Effector memory CD8-positive, alpha-beta T cell (primary cell): ENCODE measurements at regions not wholly inside any gene's neighbourhood (a gene's known extent, or its start where the extent isn't known, plus 50 kb on each side); places are given as distances from the start of the nearest gene placed in this dataset.
"Not testable (repeated sequence)": the region's sequence is repeated elsewhere in the genome, so short reads cannot be mapped to it uniquely, and the experiment has no call there.

Source experiments
- ATAC-seq: fragments of 150-1000 bp; cut with Tn5 transposase; replicated peaks from 2 replicates; pipeline ENCODE4 v1.10.0; 2021; ENCODE audit warnings: mild to moderate bottlenecking, moderate library complexity
- DNase-seq, 3 experiments: peaks; one replicate each; pipeline ENCODE4 v3.0.0; 2021
- H3K27ac Mint-ChIP-seq, 2 donors: one replicate each; pipeline ENCODE4 v1.8.0; 2022; ENCODE audit warnings: mild to moderate bottlenecking in 2 of 2, mixed read lengths in 2 of 2, moderate library complexity in 2 of 2
- H3K27me3 Mint-ChIP-seq, 2 donors: one replicate each; pipeline ENCODE4 v1.8.0; 2022; ENCODE audit warnings: mixed read lengths in 2 of 2
- H3K36me3 Mint-ChIP-seq: one replicate; pipeline ENCODE4 v1.8.0; 2022; ENCODE audit warnings: mild to moderate bottlenecking, moderate library complexity, mixed read lengths; ENCODE audit not compliant: insufficient read depth
- H3K4me1 Mint-ChIP-seq, 2 donors: one replicate each; pipeline ENCODE4 v1.8.0; 2022; ENCODE audit warnings: low read depth in 2 of 2, mixed read lengths in 2 of 2
- H3K4me3 Mint-ChIP-seq, 2 donors: one replicate each; pipeline ENCODE4 v1.8.0; 2022; ENCODE audit warnings: mild to moderate bottlenecking in 2 of 2, mixed read lengths in 2 of 2, moderate library complexity in 2 of 2
- H3K9me3 Mint-ChIP-seq, 2 donors: one replicate each; pipeline ENCODE4 v1.8.0; 2022; ENCODE audit warnings: mixed read lengths in 2 of 2

DNA sequence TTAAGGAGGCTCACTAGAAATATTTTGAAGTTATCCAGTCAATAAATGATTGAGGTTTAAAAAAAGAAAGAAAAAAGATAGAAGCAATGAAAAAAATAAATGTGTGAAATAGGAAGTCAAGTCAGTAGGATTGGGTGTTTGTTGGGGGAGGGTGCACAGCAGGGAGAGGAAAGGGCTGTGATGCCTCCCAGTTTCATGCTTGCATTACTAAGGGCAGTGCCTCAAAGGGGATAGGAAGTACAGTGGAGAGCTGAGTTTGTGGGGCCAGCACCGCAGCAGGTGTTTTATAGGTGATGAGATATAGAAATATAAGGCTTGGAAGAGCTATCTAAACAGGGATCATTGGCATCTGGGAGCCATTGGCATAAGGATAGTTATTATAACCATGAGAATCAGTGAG, 919.2 kb downstream of the STIM2 start:
- Mint-ChIP-seq H3K9me3 (peaks cover 13 to 15% of the 10 kb centered on the region in 2 donors), H3K27me3 (no peaks in the 10 kb centered on the region), H3K4me3 (no peak overlapping the region), H3K36me3 (no peaks in the 10 kb centered on the region), H3K27ac (no peak overlapping the region), H3K4me1 (no peaks in the 10 kb centered on the region)
- ATAC-seq (no peak), DNase-seq (no peak)

DNA sequence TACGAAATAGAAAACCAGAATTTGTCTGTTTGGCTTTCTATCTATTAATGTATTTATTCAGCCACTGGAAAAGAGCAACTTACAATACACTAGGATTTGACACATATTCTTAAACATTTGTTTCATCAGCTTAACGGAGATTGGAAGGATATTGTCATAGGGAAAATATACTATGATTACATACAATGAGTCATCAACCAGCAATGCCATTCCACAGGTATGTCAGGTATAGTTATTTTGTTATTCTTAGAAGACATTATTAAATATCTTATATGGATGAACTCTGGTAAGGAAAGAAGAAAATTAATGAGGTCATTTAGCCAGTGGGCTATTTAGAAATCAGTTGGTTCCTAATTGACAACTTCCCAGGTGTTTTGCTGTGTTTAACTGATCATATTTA, 926.6 kb downstream of the STIM2 start:
- H3K4me3 Mint-ChIP-seq, result no peak overlapping the region
- no peak for ATAC-seq
- DNase-seq, result no peak
- H3K4me1 Mint-ChIP-seq, result no peaks in the 10 kb centered on the region
- peaks cover 6 to 15% of the 10 kb centered on the region in 2 donors for H3K9me3 Mint-ChIP-seq
- no peak overlapping the region for H3K27ac Mint-ChIP-seq
- no peaks in the 10 kb centered on the region for H3K27me3 Mint-ChIP-seq
- no peaks in the 10 kb centered on the region for H3K36me3 Mint-ChIP-seq

DNA sequence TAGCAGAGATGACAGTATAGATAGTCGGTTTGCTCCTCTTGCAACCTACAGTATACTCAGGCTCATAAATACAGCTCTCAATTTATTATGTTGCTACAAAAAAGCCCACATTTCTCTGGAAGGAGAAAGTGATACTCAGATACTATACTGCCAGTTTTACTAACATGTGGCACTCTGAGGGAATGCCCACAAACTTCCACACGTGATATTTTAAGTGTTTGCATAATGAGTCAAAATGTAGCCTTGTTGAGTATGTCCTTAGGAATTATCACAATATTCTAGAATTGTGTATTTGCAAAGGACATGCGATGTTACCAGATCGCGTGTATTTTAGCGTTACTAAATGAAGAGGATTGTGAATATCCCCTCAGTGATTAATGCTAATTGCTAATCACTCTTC, 929.1 kb downstream of the STIM2 start:
- H3K27ac Mint-ChIP-seq, result no peak overlapping the region

DNA sequence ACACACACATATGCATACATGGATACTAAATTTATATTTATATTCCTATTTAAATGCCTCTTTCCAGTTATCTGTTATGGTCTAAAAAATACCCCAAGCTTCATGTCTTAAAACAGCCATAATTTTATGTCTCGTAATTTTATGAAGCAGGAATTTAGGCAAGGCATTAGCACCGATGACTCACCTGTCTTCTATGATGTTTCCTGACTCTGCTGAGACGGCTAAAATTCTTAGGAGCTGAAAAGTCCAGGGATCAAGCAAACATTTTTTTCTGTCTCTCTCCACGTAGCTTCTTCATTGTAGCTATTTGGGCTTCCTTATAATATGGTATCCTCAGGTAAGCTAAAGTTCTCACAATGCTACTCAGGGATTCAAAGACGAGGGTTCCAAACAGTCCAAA, 930.3 kb downstream of the STIM2 start:
- ATAC-seq (no peak), DNase-seq (no peak)
- Mint-ChIP-seq H3K4me3 (no peak overlapping the region), H3K9me3 (peaks cover 3 to 7% of the 10 kb centered on the region in 2 donors), H3K4me1 (no peaks in the 10 kb centered on the region), H3K36me3 (no peaks in the 10 kb centered on the region), H3K27me3 (no peaks in the 10 kb centered on the region), H3K27ac (no peak overlapping the region)

More for the DNA sequence above, 929.1 kb downstream of the STIM2 start:
- Mint-ChIP-seq H3K9me3 (peaks cover 3 to 7% of the 10 kb centered on the region in 2 donors), H3K36me3 (no peaks in the 10 kb centered on the region), H3K4me1 (no peaks in the 10 kb centered on the region), H3K4me3 (no peak overlapping the region), H3K27me3 (no peaks in the 10 kb centered on the region)
- ATAC-seq (no peak), DNase-seq (no peak)

DNA sequence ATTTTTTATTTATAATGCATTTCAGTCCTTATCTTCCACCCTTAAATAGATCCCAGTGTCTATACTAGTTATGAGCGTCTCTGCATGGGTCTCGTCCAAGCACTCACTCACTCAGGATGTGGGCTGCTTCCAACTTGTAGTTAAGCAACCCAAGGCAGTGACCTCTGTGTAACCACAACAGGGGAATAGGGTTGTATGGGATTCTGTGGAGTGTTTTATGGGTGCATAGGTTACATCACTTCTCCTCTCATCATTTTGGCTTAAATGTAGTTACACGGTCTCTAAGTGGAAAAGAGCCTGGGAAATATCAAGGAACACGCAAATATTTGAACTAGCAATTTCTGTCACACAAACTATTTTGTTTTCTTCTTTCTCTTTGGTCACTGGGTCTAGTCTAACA, 931.0 kb downstream of the STIM2 start:
- DNase-seq, result no peak
- Mint-ChIP-seq H3K27ac (no peak overlapping the region), H3K36me3 (no peaks in the 10 kb centered on the region), H3K4me3 (no peak overlapping the region), H3K9me3 (peaks cover 0 to 7% of the 10 kb centered on the region in 2 donors), H3K27me3 (no peaks in the 10 kb centered on the region), H3K4me1 (no peaks in the 10 kb centered on the region)
- no peak for ATAC-seq

DNA sequence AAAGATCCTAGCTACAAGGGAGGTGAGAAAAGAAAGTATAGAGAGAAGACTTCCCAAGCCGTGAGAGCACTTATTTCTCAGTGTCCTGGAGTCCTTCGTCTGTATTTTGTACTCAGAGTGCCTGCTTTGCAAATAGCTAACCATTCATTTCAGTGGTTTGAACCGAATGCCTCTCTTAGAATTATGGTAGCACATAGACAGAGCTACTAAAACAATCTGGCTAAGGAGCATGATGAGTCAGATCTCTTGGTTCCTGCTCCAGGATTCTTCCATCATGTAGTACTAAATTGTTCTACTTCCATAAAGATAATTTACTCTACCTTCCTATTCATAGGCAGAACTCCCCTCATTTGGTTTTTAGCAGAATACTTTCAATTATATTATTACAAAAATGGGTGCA, 946.6 kb downstream of the STIM2 start:
- Mint-ChIP-seq H3K9me3 (peaks cover 9 to 13% of the 10 kb centered on the region in 2 donors), H3K4me3 (no peak overlapping the region), H3K27ac (no peak overlapping the region), H3K36me3 (no peaks in the 10 kb centered on the region), H3K4me1 (no peaks in the 10 kb centered on the region), H3K27me3 (no peaks in the 10 kb centered on the region)
- no peak for DNase-seq
- no peak for ATAC-seq

DNA sequence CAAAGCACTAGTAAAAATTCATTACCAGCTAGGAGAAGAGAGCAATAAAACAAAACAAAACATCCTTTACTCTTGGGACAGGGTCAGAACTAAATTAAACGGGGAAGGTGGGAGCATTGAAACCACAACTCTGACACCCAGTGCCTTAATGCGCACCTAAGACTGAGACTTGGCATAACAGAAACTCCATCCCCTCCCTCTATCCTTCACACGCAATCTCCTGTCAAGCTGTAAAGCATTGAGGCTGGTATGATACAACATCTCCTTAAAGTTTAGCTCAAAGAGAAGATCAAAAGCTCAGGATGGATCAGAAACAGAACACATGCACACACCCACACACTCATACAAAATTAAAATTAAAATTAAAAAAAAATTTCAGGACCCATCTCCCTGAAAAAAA, 951.3 kb downstream of the STIM2 start:
- H3K27ac Mint-ChIP-seq, result no peak overlapping the region
- H3K27me3 Mint-ChIP-seq, result no peaks in the 10 kb centered on the region
- no peaks in the 10 kb centered on the region for H3K4me1 Mint-ChIP-seq
- DNase-seq (no peak), ATAC-seq (no peak)
- peaks cover 12 to 25% of the 10 kb centered on the region in 2 donors for H3K9me3 Mint-ChIP-seq
- no peak overlapping the region for H3K4me3 Mint-ChIP-seq
- H3K36me3 Mint-ChIP-seq, result no peaks in the 10 kb centered on the region

DNA sequence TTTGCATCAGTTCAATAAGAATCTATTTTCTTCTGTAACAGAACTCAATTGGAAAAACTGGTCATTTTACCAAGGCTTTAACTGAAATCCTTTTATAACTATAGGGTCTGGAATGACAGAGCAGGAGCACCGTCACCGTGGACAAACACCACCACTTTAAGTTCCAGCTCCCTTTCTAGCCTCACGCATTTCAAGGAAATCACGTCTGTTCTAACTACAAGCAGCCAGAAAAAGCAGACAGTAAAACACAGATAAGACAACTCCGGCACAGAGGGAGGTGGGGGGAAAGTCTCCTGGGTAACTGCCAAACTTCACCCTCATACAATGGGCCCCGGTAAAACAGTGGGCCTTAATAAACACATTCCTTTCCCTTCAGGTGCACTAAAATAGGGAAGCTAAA, 952.6 kb downstream of the STIM2 start:
- H3K4me1 Mint-ChIP-seq, DNase-seq, H3K36me3 Mint-ChIP-seq, ATAC-seq, H3K4me3 Mint-ChIP-seq, H3K27ac Mint-ChIP-seq, H3K27me3 Mint-ChIP-seq: not testable (repeated sequence)
- peaks cover 16 to 25% of the 10 kb centered on the region in 2 donors for H3K9me3 Mint-ChIP-seq

DNA sequence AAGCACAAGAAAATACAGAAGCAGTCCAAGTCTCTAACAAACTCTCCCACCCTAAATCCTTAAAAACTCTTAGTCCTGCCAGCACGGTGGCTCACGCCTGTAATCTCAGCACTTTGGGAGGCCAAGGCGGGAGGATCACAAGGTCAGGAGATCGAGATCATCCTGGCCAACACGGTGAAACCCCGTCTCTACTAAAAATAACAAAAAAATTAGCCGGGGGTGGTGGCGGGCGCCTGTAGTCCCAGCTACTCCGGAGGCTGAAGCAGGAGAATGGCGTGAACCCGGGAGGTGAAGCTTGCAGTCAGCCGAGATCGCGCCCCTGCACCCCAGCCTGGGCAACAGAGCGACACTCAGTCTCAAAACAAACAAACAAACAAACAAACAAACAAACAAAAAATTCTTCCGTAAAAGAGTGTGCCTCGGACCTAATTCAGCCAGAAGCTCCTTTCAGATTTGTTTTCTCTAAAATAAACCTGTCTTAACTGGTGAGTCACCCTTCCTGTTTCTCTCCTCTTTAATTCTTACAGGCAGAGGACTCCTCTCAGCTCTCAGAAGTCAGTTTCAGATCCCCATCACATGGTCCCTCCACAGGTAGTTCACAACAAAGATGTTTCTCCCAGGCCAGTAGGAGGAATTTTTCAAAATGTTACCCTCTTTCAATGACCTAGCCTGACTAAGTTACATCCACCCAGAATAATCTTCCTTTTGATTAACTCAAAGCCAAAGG, 953.2 kb downstream of the STIM2 start:
- not testable (repeated sequence) for H3K4me3 Mint-ChIP-seq
- peaks cover 15 to 21% of the 10 kb centered on the region in 2 donors for H3K9me3 Mint-ChIP-seq

DNA sequence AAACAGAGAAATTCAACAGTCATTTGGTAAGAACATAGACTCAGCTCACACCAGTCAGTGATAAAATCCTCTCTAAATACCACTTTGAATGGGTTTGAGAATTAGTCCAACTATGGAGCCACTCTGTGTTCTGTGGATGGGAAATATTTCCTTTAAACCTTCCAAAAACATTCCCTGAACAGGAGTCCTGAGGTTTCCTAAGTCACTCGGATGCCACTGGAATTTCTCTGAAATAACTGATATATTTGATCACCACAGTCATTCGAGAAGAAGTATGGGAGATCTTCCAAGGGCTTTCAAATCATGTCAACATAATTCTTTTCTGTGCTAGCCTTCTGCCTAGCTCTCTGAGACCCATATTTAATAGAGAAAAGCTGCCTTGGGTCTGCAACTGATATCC, 958.6 kb downstream of the STIM2 start:
- Mint-ChIP-seq H3K4me1 (no peaks in the 10 kb centered on the region), H3K4me3 (no peak overlapping the region), H3K36me3 (no peaks in the 10 kb centered on the region), H3K9me3 (peaks cover 2 to 8% of the 10 kb centered on the region in 2 donors), H3K27ac (no peak overlapping the region), H3K27me3 (no peaks in the 10 kb centered on the region)
- no peak for ATAC-seq
- DNase-seq, result no peak

More for the DNA sequence above, 953.2 kb downstream of the STIM2 start:
- not testable (repeated sequence) for ATAC-seq, H3K27me3 Mint-ChIP-seq, H3K36me3 Mint-ChIP-seq, H3K4me1 Mint-ChIP-seq, DNase-seq, H3K27ac Mint-ChIP-seq

DNA sequence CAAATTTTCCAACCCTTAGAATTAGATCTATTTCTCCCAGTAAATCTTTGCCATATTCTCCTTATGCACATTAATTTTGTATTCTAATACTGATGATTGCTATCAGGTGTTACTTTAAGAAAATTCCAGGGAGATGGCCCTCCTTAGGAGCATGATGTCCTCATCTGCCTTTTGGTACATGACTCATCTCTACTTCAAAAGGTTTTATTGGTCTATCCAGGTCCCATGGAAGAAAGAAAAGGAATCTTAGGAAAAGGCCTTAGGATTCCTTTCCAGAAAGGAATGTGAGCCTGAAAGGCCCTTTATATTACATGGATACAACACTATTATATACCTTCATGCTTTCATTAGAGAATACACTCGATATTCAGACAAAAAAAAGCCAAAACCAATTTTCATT, 968.2 kb downstream of the STIM2 start:
- ATAC-seq (no peak), DNase-seq (no peak)
- no peak overlapping the region for H3K4me3 Mint-ChIP-seq
- no peaks in the 10 kb centered on the region for H3K27me3 Mint-ChIP-seq
- no peak overlapping the region for H3K27ac Mint-ChIP-seq
- H3K4me1 Mint-ChIP-seq, result no peaks in the 10 kb centered on the region
- H3K9me3 Mint-ChIP-seq, result peaks cover 0 to 3% of the 10 kb centered on the region in 2 donors
- no peaks in the 10 kb centered on the region for H3K36me3 Mint-ChIP-seq

DNA sequence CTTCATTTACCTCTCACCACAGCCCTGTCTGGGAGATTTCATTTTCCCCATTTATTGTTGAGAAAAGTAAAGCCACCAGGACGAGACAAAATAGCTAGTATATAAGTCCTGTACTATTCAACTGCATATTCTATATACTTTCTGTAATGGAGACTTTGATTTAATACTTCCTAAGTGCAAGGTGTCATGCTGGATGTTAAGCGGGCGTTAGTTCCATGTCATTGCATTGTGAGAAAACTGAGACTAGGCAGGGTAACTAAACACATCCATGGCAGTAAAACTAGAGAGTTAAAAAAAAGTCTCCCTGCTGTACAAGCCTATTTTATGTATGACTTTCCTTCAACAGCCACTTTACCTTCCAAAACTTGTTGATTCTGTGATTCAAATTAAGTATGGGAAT, 969.6 kb downstream of the STIM2 start:
- Mint-ChIP-seq H3K4me1 (no peaks in the 10 kb centered on the region), H3K27ac (no peak overlapping the region), H3K36me3 (no peaks in the 10 kb centered on the region), H3K4me3 (no peak overlapping the region), H3K27me3 (no peaks in the 10 kb centered on the region), H3K9me3 (peaks cover 0 to 2% of the 10 kb centered on the region in 2 donors)
- DNase-seq (no peak), ATAC-seq (no peak)

DNA sequence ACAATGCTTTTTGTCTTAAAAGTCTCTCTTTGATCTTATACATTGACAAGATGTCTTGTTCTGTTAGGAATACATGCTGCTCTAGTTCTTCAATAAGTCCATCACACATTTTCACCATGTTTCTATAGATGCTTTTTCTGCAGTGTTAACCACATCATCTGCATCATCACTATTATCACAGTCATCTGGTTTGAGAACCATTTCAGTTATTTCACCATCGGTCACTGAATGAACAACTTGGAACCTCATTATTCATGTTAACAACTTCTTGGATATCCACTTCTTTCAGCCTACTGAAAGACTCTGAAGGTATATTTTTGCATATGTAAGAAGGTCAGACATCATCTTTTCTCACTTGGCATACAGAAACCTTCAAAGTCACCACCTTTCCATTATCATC, 975.2 kb downstream of the STIM2 start:
- H3K36me3 Mint-ChIP-seq, result no peaks in the 10 kb centered on the region
- H3K4me3 Mint-ChIP-seq, result no peak overlapping the region
- H3K4me1 Mint-ChIP-seq, result no peaks in the 10 kb centered on the region
- H3K9me3 Mint-ChIP-seq, result peaks cover 1 to 4% of the 10 kb centered on the region in 2 donors
- no peak for DNase-seq
- ATAC-seq, result no peak
- no peak overlapping the region for H3K27ac Mint-ChIP-seq
- no peaks in the 10 kb centered on the region for H3K27me3 Mint-ChIP-seq

DNA sequence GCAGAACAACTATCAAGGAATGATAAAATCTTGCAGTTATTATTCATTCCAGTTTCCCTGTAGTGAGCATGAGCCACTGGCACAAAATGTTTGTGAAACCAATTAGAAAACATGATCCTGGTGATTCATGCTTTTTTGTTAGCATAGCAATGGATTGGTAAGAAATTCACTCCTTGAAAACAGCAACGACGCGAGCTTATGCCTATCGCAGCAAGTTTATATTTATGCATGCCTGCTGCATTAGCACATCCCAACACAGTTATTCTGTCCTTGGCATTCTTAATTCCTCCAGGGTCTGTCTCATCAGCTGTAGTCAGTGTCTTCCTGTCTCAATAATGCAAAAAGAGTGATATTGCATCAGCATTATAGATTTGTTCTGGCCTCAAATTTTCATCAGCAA, 975.9 kb downstream of the STIM2 start:
- no peaks in the 10 kb centered on the region for H3K36me3 Mint-ChIP-seq
- H3K27me3 Mint-ChIP-seq, result no peaks in the 10 kb centered on the region
- no peak overlapping the region for H3K27ac Mint-ChIP-seq
- no peak for DNase-seq
- no peak overlapping the region for H3K4me3 Mint-ChIP-seq
- no peaks in the 10 kb centered on the region for H3K4me1 Mint-ChIP-seq
- peaks cover 4 to 8% of the 10 kb centered on the region in 2 donors for H3K9me3 Mint-ChIP-seq
- ATAC-seq, result no peak
